HG02642 (cell line): ENCODE measurements at regions not wholly inside any gene's neighbourhood (a gene's known extent, or its start where the extent isn't known, plus 50 kb on each side); places are given as distances from the start of the nearest gene placed in this dataset.

Experiments
- ATAC-seq: cut with Tn5 transposase; IDR thresholded peaks from one replicate; pipeline ENCODE4 v1.9.1; 2021; ENCODE audit warnings: mild to moderate bottlenecking; ENCODE audit not compliant: unreplicated experiment, poor library complexity

GRCh38 chr2:237027712-237028029, 58.0 kb upstream of the COPS8 start:
- no peak for ATAC-seq

- ATAC-seq = no peak
Observed at GRCh38 chr2:237030382-237030781, 55.3 kb upstream of the COPS8 start.

- no peak for ATAC-seq
Observed at GRCh38 chr2:237033536-237034060, 52.1 kb upstream of the COPS8 start.

GRCh38 chr2:237035781-237036475, 49.8 kb upstream of the COPS8 start:
- no peak for ATAC-seq
